ENCODE measurements at regions not wholly inside any gene's neighbourhood (a gene's known extent, or its start where the extent isn't known, plus 50 kb on each side); places are given as distances from the start of the nearest gene placed in this dataset.

- intact Hi-C loops (cut with micrococcal nuclease), result no loop called here
- no peak overlapping the region for H3K27ac ChIP-seq (ENCODE audit: low read depth, low read length)
- no peak overlapping the region for H3K9ac ChIP-seq (ENCODE audit: low read length)
- no peaks in the 10 kb centered on the region for H3K9me2 ChIP-seq (ENCODE audit: insufficient read depth)
- H3K36me3 ChIP-seq (ENCODE audit: control insufficient read depth in 1 of 2, insufficient read depth in 2 of 2, low read length in 2 of 2), result no peaks in the 10 kb centered on the region
- H3K4me3 ChIP-seq (replicated peaks in 1 of 2; ENCODE audit: low read depth in 1 of 2, low read length in 2 of 2), result no peak overlapping the region
- no peaks in the 10 kb centered on the region for H3K27me3 ChIP-seq (ENCODE audit: insufficient read depth, low read length)
- TF ChIP-seq, protein P1, sequence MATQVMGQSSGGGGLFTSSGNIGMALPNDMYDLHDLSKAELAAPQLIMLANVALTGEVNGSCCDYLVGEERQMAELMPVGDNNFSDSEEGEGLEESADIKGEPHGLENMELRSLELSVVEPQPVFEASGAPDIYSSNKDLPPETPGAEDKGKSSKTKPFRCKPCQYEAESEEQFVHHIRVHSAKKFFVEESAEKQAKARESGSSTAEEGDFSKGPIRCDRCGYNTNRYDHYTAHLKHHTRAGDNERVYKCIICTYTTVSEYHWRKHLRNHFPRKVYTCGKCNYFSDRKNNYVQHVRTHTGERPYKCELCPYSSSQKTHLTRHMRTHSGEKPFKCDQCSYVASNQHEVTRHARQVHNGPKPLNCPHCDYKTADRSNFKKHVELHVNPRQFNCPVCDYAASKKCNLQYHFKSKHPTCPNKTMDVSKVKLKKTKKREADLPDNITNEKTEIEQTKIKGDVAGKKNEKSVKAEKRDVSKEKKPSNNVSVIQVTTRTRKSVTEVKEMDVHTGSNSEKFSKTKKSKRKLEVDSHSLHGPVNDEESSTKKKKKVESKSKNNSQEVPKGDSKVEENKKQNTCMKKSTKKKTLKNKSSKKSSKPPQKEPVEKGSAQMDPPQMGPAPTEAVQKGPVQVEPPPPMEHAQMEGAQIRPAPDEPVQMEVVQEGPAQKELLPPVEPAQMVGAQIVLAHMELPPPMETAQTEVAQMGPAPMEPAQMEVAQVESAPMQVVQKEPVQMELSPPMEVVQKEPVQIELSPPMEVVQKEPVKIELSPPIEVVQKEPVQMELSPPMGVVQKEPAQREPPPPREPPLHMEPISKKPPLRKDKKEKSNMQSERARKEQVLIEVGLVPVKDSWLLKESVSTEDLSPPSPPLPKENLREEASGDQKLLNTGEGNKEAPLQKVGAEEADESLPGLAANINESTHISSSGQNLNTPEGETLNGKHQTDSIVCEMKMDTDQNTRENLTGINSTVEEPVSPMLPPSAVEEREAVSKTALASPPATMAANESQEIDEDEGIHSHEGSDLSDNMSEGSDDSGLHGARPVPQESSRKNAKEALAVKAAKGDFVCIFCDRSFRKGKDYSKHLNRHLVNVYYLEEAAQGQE (IDR thresholded peaks at IDR 0.05; ENCODE audit: low read depth), result no peak
- TF ChIP-seq RAD21 (IDR thresholded peaks at IDR 0.05; ENCODE audit: low read depth) (no peak), EGR1 (IDR thresholded peaks at IDR 0.05; ENCODE audit: low read depth) (no peak), JUND (IDR thresholded peaks at IDR 0.05) (no peak)
- TF ChIP-seq, protein P2, sequence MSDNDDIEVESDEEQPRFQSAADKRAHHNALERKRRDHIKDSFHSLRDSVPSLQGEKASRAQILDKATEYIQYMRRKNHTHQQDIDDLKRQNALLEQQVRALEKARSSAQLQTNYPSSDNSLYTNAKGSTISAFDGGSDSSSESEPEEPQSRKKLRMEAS (IDR thresholded peaks at IDR 0.05), result no peak
- ATAC-seq (no peak), DNase-seq (ENCODE audit: low read depth, low spot score) (no peak)
- RAD21 ChIA-PET (ENCODE audit: low non-redundant PET in 1 of 2, low total read pairs in 2 of 2, uncharacterized antibody in 2 of 2, unreplicated experiment in 2 of 2), result no interaction called here
- POLR2A ChIA-PET, result no interaction called here
- H2AFZ ChIP-seq (ENCODE audit: low read depth, low read length, poor library complexity, severe bottlenecking), result no peak overlapping the region
- no peaks in the 10 kb centered on the region for H3K9me3 ChIP-seq (ENCODE audit: control insufficient read depth in 1 of 2, insufficient read depth in 1 of 2, low read depth in 1 of 2, low read length in 2 of 2)
- no peak overlapping the region for H3K4me2 ChIP-seq (ENCODE audit: low read length)
- 0 out of 4 replicates have a peak, but pooled peaks cover 2 to 3% of the 10 kb centered on the region in 2 experiments for H3K4me1 ChIP-seq (ENCODE audit: control insufficient read depth in 1 of 2, insufficient read depth in 2 of 2, low read length in 2 of 2)
- no peaks in the 10 kb centered on the region for H4K20me1 ChIP-seq (ENCODE audit: insufficient read depth)
- BruUV-seq (replicated peaks), result no TSS peak
- CTCF ChIA-PET, result no interaction called here
- H3K79me2 ChIP-seq (ENCODE audit: insufficient read depth, low read length), result no peaks in the 10 kb centered on the region
These were observed 585.2 kb downstream of the ZNF608 start for GRCh38 chr5:124161266-124161665.

- ChIA-PET POLR2A (no interaction called here), RAD21 (ENCODE audit: low non-redundant PET in 1 of 2, low total read pairs in 2 of 2, uncharacterized antibody in 2 of 2, unreplicated experiment in 2 of 2) (no interaction called here), CTCF (no interaction called here)
- H3K9ac ChIP-seq (ENCODE audit: low read length), result no peak overlapping the region
- H3K4me3 ChIP-seq (replicated peaks in 1 of 2; ENCODE audit: low read depth in 1 of 2, low read length in 2 of 2), result no peak overlapping the region
- intact Hi-C loops (cut with micrococcal nuclease), result no loop called here
- H3K27me3 ChIP-seq (ENCODE audit: insufficient read depth, low read length), result no peaks in the 10 kb centered on the region
- no peaks in the 10 kb centered on the region for H3K36me3 ChIP-seq (ENCODE audit: control insufficient read depth in 1 of 2, insufficient read depth in 2 of 2, low read length in 2 of 2)
- H3K79me2 ChIP-seq (ENCODE audit: insufficient read depth, low read length), result no peaks in the 10 kb centered on the region
- BruUV-seq (replicated peaks), result no TSS peak
- DNase-seq (ENCODE audit: low read depth, low spot score) (no peak), ATAC-seq (no peak)
- no peak overlapping the region for H2AFZ ChIP-seq (ENCODE audit: low read depth, low read length, poor library complexity, severe bottlenecking)
- H3K4me2 ChIP-seq (ENCODE audit: low read length), result no peak overlapping the region
- no peaks in the 10 kb centered on the region for H4K20me1 ChIP-seq (ENCODE audit: insufficient read depth)
- TF ChIP-seq, protein P1 (IDR thresholded peaks at IDR 0.05; ENCODE audit: low read depth), result no peak
- TF ChIP-seq RAD21 (IDR thresholded peaks at IDR 0.05; ENCODE audit: low read depth) (no peak), SIN3A (IDR thresholded peaks at IDR 0.05; ENCODE audit: low read depth) (no peak), POLR2AphosphoS5 (IDR thresholded peaks at IDR 0.05; ENCODE audit: low read depth, low read length) (no peak)
- TF ChIP-seq, protein P3, sequence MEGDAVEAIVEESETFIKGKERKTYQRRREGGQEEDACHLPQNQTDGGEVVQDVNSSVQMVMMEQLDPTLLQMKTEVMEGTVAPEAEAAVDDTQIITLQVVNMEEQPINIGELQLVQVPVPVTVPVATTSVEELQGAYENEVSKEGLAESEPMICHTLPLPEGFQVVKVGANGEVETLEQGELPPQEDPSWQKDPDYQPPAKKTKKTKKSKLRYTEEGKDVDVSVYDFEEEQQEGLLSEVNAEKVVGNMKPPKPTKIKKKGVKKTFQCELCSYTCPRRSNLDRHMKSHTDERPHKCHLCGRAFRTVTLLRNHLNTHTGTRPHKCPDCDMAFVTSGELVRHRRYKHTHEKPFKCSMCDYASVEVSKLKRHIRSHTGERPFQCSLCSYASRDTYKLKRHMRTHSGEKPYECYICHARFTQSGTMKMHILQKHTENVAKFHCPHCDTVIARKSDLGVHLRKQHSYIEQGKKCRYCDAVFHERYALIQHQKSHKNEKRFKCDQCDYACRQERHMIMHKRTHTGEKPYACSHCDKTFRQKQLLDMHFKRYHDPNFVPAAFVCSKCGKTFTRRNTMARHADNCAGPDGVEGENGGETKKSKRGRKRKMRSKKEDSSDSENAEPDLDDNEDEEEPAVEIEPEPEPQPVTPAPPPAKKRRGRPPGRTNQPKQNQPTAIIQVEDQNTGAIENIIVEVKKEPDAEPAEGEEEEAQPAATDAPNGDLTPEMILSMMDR (IDR thresholded peaks at IDR 0.05 in 2 of 3, conservative IDR thresholded peaks at IDR 0.05 in 1 of 3; ENCODE audit: borderline replicate concordance in 1 of 3, insufficient read depth in 1 of 3, low read depth in 2 of 3, low read length in 2 of 3), result no peak
- H3K27ac ChIP-seq (ENCODE audit: low read depth, low read length), result no peak overlapping the region
- H3K4me1 ChIP-seq (ENCODE audit: control insufficient read depth in 1 of 2, insufficient read depth in 2 of 2, low read length in 2 of 2), result 0 out of 4 replicates have a peak, but pooled peaks cover 2 to 3% of the 10 kb centered on the region in 2 experiments
- H3K9me2 ChIP-seq (ENCODE audit: insufficient read depth), result no peaks in the 10 kb centered on the region
- H3K9me3 ChIP-seq (ENCODE audit: control insufficient read depth in 1 of 2, insufficient read depth in 1 of 2, low read depth in 1 of 2, low read length in 2 of 2), result no peaks in the 10 kb centered on the region; a peak in 1 of 4 replicates
These were observed 586.2 kb downstream of the ZNF608 start for GRCh38 chr5:124160265-124160664.

Data from HCT116 (cell line).